ENCODE measurements at regions not wholly inside any gene's neighbourhood (a gene's known extent, or its start where the extent isn't known, plus 50 kb on each side); places are given as distances from the start of the nearest gene placed in this dataset.

GRCh38 chr4:184526228-184526627 is 51.9 kb upstream of the IRF2 start:
- Histone ChIP-seq H3K4me3 (ENCODE audit: low read depth, low read length) (no peak overlapping the region), H3K27me3 (ENCODE audit: control insufficient read depth, insufficient read depth, low read length) (no peaks in the 10 kb centered on the region), H3K36me3 (ENCODE audit: control insufficient read depth, insufficient read depth, low read length) (no peaks in the 10 kb centered on the region)
- no peak for DNase-seq (ENCODE audit: low read depth)
- no peak for TF ChIP-seq CTCF (IDR thresholded peaks at IDR 0.05; ENCODE audit: insufficient read depth, low read length, poor library complexity, severe bottlenecking)
